ENCODE measurements at regions not wholly inside any gene's neighbourhood (a gene's known extent, or its start where the extent isn't known, plus 50 kb on each side); places are given as distances from the start of the nearest gene placed in this dataset.

DNA sequence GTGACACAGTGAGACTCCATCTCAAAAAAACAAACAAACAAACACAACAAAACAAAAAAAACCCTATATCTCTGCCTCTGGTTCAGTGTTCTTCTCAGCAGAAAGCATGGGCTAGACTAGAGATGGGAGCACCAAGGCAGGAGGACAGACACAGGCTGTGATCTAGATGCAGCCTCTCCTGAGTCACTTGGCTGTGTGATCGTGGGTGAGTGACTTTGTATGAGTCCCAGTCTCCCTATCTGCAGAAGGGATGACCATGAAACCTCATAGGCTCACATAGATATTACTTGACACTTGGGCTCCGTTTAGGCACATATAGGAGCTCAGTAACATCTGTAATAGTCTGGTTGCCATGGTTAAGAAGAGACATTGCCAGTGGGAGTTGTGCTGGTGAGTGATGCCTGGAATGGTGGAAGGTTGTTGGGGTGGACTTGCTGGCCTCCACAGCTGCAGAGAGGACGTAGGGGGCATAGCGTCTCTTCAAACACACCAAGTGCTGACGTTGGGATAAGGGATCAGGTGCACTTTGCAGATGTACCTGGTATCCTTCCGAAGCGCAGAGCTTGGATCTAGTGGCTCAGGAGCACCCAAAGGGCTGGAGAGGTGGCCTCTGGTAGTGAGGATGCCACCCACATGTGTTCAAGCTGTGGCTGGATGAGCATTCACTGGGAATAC is 318.9 kb upstream of the HS6ST1 start:
- TF ChIP-seq CTCF (IDR thresholded peaks at IDR 0.05; ENCODE audit: low read depth, low read length) = no peak
- TF ChIP-seq EZH2phosphoT487 (IDR thresholded peaks at IDR 0.05; ENCODE audit: low read depth) = no peak
